Progenitor cell of endocrine pancreas (in vitro differentiated cells): ENCODE measurements at regions not wholly inside any gene's neighbourhood (a gene's known extent, or its start where the extent isn't known, plus 50 kb on each side); places are given as distances from the start of the nearest gene placed in this dataset.

Source experiments
- DNase-seq: peaks from one replicate; pipeline ENCODE4 v3.0.0; 2021; ENCODE audit warnings: low spot score; ENCODE audit not compliant: unreplicated experiment
- H3K27ac Mint-ChIP-seq: 2 replicates; pipeline ENCODE4 v1.8.0; 2021; ENCODE audit warnings: mild to moderate bottlenecking, moderate library complexity, mixed read lengths
- H3K27me3 Mint-ChIP-seq: 2 replicates; pipeline ENCODE4 v1.8.0; 2021; ENCODE audit warnings: mixed read lengths
- H3K36me3 Mint-ChIP-seq: 2 replicates; pipeline ENCODE4 v1.8.0; 2022; ENCODE audit warnings: mixed read lengths; ENCODE audit not compliant: insufficient read depth
- H3K4me1 Mint-ChIP-seq: 2 replicates; pipeline ENCODE4 v1.8.0; 2021; ENCODE audit warnings: low read depth, mixed read lengths
- H3K4me3 Mint-ChIP-seq: 2 replicates; pipeline ENCODE4 v1.8.0; 2021; ENCODE audit warnings: low read depth, mild to moderate bottlenecking, moderate library complexity, mixed read lengths
- H3K9me3 Mint-ChIP-seq: 2 replicates; pipeline ENCODE4 v1.8.0; 2021; ENCODE audit warnings: low read depth, mixed read lengths
- CTCF ChIP-seq: fragments of 200-600 bp; sonication (generic); IDR thresholded peaks from one replicate; pipeline ENCODE4 v1.5.0; 2021; ENCODE audit warnings: antibody characterized with exemption, mild to moderate bottlenecking; ENCODE audit not compliant: unreplicated experiment

- DNase-seq: no peak
- H3K4me3 Mint-ChIP-seq: no peak overlapping the region
- H3K27me3 Mint-ChIP-seq: peaks cover 12% of the 10 kb centered on the region
- no peak overlapping the region for H3K27ac Mint-ChIP-seq
- H3K36me3 Mint-ChIP-seq: no peaks in the 10 kb centered on the region
- H3K9me3 Mint-ChIP-seq: peaks cover 5% of the 10 kb centered on the region
- H3K4me1 Mint-ChIP-seq: peaks cover 9% of the 10 kb centered on the region
- no peak for TF ChIP-seq CTCF
Measured at GRCh38 chrX:20519146-20519545, 252.4 kb upstream of the RPS6KA3 start.

GRCh38 chrX:20517565-20517964, 250.9 kb upstream of the RPS6KA3 start:
- no peaks in the 10 kb centered on the region for H3K36me3 Mint-ChIP-seq
- peaks cover 5% of the 10 kb centered on the region for H3K9me3 Mint-ChIP-seq
- H3K4me3 Mint-ChIP-seq: no peak overlapping the region
- H3K27me3 Mint-ChIP-seq: peaks cover 12% of the 10 kb centered on the region
- H3K4me1 Mint-ChIP-seq: peaks cover 11% of the 10 kb centered on the region
- no peak overlapping the region for H3K27ac Mint-ChIP-seq
- DNase-seq: no peak
- no peak for TF ChIP-seq CTCF

- Mint-ChIP-seq H3K4me1 (peaks cover 11% of the 10 kb centered on the region), H3K27me3 (peaks cover 12% of the 10 kb centered on the region), H3K36me3 (no peaks in the 10 kb centered on the region), H3K27ac (no peak overlapping the region), H3K4me3 (no peak overlapping the region), H3K9me3 (peaks cover 5% of the 10 kb centered on the region)
- no peak for TF ChIP-seq CTCF
- DNase-seq: no peak
Measured at GRCh38 chrX:20515841-20516461, 249.2 kb upstream of the RPS6KA3 start.

GRCh38 chrX:20514358-20514757, 247.6 kb upstream of the RPS6KA3 start:
- DNase-seq: no peak
- Mint-ChIP-seq H3K36me3 (no peaks in the 10 kb centered on the region), H3K27ac (no peak overlapping the region), H3K9me3 (peaks cover 7% of the 10 kb centered on the region), H3K4me1 (peaks cover 8% of the 10 kb centered on the region), H3K27me3 (peaks cover 12% of the 10 kb centered on the region), H3K4me3 (no peak overlapping the region)
- TF ChIP-seq CTCF: no peak

- TF ChIP-seq CTCF: no peak
- Mint-ChIP-seq H3K4me3 (no peak overlapping the region), H3K27ac (no peak overlapping the region), H3K9me3 (peaks cover 9% of the 10 kb centered on the region), H3K4me1 (peaks cover 7% of the 10 kb centered on the region), H3K27me3 (peaks cover 5% of the 10 kb centered on the region), H3K36me3 (no peaks in the 10 kb centered on the region)
- no peak for DNase-seq
Measured at GRCh38 chrX:20513185-20513584, 246.5 kb upstream of the RPS6KA3 start.
